ENCODE measurements at regions not wholly inside any gene's neighbourhood (a gene's known extent, or its start where the extent isn't known, plus 50 kb on each side); places are given as distances from the start of the nearest gene placed in this dataset.

DNA sequence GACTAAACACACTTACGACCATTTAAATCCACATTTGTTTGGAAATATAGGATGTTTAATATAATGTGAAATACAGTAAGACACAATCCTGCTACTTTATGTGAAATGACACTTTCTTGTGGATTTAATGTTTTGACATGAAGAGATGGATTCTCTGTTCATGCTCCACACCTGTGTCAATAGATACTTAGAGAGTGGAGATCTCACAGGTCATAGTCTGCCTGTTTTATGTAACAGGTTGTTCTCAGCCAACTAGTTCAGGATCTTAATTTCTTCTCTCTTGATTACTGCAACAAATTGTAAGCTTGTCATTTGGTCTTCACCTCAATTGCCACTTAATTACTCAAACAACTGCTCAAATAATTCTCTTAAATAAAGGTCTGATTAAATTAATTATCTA lies 1621.2 kb downstream of the PCDH7 start:
- Histone ChIP-seq H2AK5ac (ENCODE audit: low read length, severe bottlenecking) (no peak overlapping the region), H2BK120ac (ENCODE audit: low read depth, low read length) (no peak overlapping the region), H3K27me3 (ENCODE audit: control insufficient read depth in 1 of 2, insufficient read depth in 1 of 2, low read length in 2 of 2) (no peaks in the 10 kb centered on the region), H3K4me3 (ENCODE audit: insufficient read depth in 1 of 2, low read depth in 1 of 2, low read length in 2 of 2) (no peak overlapping the region), H2AFZ (ENCODE audit: low read depth, low read length) (no peak overlapping the region), H3K4me2 (ENCODE audit: low read length, poor library complexity, severe bottlenecking) (no peak overlapping the region), H3K14ac (ENCODE audit: low read length in 2 of 2) (no peak overlapping the region), H2BK5ac (ENCODE audit: low read depth, low read length, poor library complexity, severe bottlenecking) (no peak overlapping the region), H3K36me3 (ENCODE audit: control insufficient read depth in 1 of 2, insufficient read depth in 2 of 2, low read depth in 1 of 2, low read length in 2 of 2) (no peaks in the 10 kb centered on the region), H3K23ac (ENCODE audit: low read length in 2 of 2) (no peak overlapping the region), H3K9me3 (ENCODE audit: control insufficient read depth, low read length) (no peaks in the 10 kb centered on the region), H3K4me1 (ENCODE audit: control insufficient read depth, insufficient read depth, low read depth, low read length) (no peaks in the 10 kb centered on the region), H4K91ac (ENCODE audit: low read length) (no peak overlapping the region), H2BK15ac (ENCODE audit: low read depth, poor library complexity, severe bottlenecking) (no peak overlapping the region), H2BK12ac (ENCODE audit: low read length in 2 of 2) (no peak overlapping the region), H3K79me1 (replicated peaks; ENCODE audit: low read length, poor library complexity, severe bottlenecking) (no peaks in the 10 kb centered on the region), H3K27ac (ENCODE audit: low read length, poor library complexity, severe bottlenecking) (no peak overlapping the region), H4K8ac (ENCODE audit: low read length) (no peak overlapping the region), H3K18ac (ENCODE audit: low read depth in 1 of 2, low read length in 2 of 2) (no peak overlapping the region), H3K9ac (ENCODE audit: low read length) (no peak overlapping the region), H3K4ac (ENCODE audit: low read depth in 1 of 2, low read length in 2 of 2) (no peak overlapping the region)
- no peak for DNase-seq
- WGBS, result no CpG with 5 or more reads among the region's 1 CpG

- no peak overlapping the region for H3K9ac ChIP-seq (ENCODE audit: low read length)
- H2BK15ac ChIP-seq (ENCODE audit: low read depth, poor library complexity, severe bottlenecking), result no peak overlapping the region
- no peaks in the 10 kb centered on the region for H3K9me3 ChIP-seq (ENCODE audit: control insufficient read depth, low read length)
- H3K4ac ChIP-seq (ENCODE audit: low read depth in 1 of 2, low read length in 2 of 2), result no peak overlapping the region
- no peaks in the 10 kb centered on the region for H3K27me3 ChIP-seq (ENCODE audit: control insufficient read depth in 1 of 2, insufficient read depth in 1 of 2, low read length in 2 of 2)
- no peak overlapping the region for H4K8ac ChIP-seq (ENCODE audit: low read length)
- H3K79me1 ChIP-seq (replicated peaks; ENCODE audit: low read length, poor library complexity, severe bottlenecking), result no peaks in the 10 kb centered on the region
- H2BK120ac ChIP-seq (ENCODE audit: low read depth, low read length), result no peak overlapping the region
- no peak overlapping the region for H3K23ac ChIP-seq (ENCODE audit: low read length in 2 of 2)
- H2BK12ac ChIP-seq (ENCODE audit: low read length in 2 of 2), result no peak overlapping the region
- H3K4me1 ChIP-seq (ENCODE audit: control insufficient read depth, insufficient read depth, low read depth, low read length), result no peaks in the 10 kb centered on the region
- H3K18ac ChIP-seq (ENCODE audit: low read depth in 1 of 2, low read length in 2 of 2), result no peak overlapping the region
- H3K14ac ChIP-seq (ENCODE audit: low read length in 2 of 2), result no peak overlapping the region
- H2BK5ac ChIP-seq (ENCODE audit: low read depth, low read length, poor library complexity, severe bottlenecking), result no peak overlapping the region
- no peak overlapping the region for H2AK5ac ChIP-seq (ENCODE audit: low read length, severe bottlenecking)
- no peak overlapping the region for H3K4me3 ChIP-seq (ENCODE audit: insufficient read depth in 1 of 2, low read depth in 1 of 2, low read length in 2 of 2)
- H3K27ac ChIP-seq (ENCODE audit: low read length, poor library complexity, severe bottlenecking), result no peak overlapping the region
- no peak overlapping the region for H2AFZ ChIP-seq (ENCODE audit: low read depth, low read length)
- no peak for DNase-seq
- H3K36me3 ChIP-seq (ENCODE audit: control insufficient read depth in 1 of 2, insufficient read depth in 2 of 2, low read depth in 1 of 2, low read length in 2 of 2), result no peaks in the 10 kb centered on the region
- H3K4me2 ChIP-seq (ENCODE audit: low read length, poor library complexity, severe bottlenecking), result no peak overlapping the region
- no peak overlapping the region for H4K91ac ChIP-seq (ENCODE audit: low read length)
These were observed 1621.9 kb downstream of the PCDH7 start for GRCh38 chr4:32342054-32342453.

DNA sequence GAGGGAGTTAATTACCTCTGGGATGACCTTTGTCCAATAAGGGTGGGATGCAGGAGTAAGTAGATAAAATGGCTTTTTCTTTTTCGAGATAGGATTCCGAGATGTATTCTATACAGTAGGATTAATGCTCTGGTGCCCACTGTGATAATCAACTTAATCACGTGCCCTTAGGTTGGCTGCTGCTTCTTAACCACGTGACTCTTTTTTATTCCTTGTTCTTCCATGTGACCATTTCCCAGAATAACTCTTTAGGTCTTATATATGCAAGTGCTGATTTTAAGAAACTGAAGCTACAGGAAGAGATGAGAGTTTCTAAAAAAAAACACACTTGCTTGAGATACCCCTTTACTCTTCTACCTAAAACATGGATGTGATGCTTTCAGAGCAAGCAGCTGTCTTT lies 1628.9 kb downstream of the PCDH7 start:
- Histone ChIP-seq H3K14ac (ENCODE audit: low read length in 2 of 2) (no peak overlapping the region), H4K91ac (ENCODE audit: low read length) (no peak overlapping the region), H2BK12ac (ENCODE audit: low read length in 2 of 2) (no peak overlapping the region), H2BK5ac (ENCODE audit: low read depth, low read length, poor library complexity, severe bottlenecking) (no peak overlapping the region), H3K18ac (ENCODE audit: low read depth in 1 of 2, low read length in 2 of 2) (no peak overlapping the region), H2BK15ac (ENCODE audit: low read depth, poor library complexity, severe bottlenecking) (no peak overlapping the region), H2AK5ac (ENCODE audit: low read length, severe bottlenecking) (no peak overlapping the region), H3K36me3 (ENCODE audit: control insufficient read depth in 1 of 2, insufficient read depth in 2 of 2, low read depth in 1 of 2, low read length in 2 of 2) (no peaks in the 10 kb centered on the region), H2BK120ac (ENCODE audit: low read depth, low read length) (no peak overlapping the region), H3K4me3 (ENCODE audit: insufficient read depth in 1 of 2, low read depth in 1 of 2, low read length in 2 of 2) (no peak overlapping the region), H3K23ac (ENCODE audit: low read length in 2 of 2) (no peak overlapping the region), H2AFZ (ENCODE audit: low read depth, low read length) (no peak overlapping the region), H3K27me3 (ENCODE audit: control insufficient read depth in 1 of 2, insufficient read depth in 1 of 2, low read length in 2 of 2) (no peaks in the 10 kb centered on the region), H3K9ac (ENCODE audit: low read length) (no peak overlapping the region), H4K8ac (ENCODE audit: low read length) (no peak overlapping the region), H3K4me2 (ENCODE audit: low read length, poor library complexity, severe bottlenecking) (no peak overlapping the region), H3K27ac (ENCODE audit: low read length, poor library complexity, severe bottlenecking) (no peak overlapping the region), H3K9me3 (ENCODE audit: control insufficient read depth, low read length) (no peaks in the 10 kb centered on the region), H3K4ac (ENCODE audit: low read depth in 1 of 2, low read length in 2 of 2) (no peak overlapping the region), H3K79me1 (replicated peaks; ENCODE audit: low read length, poor library complexity, severe bottlenecking) (no peaks in the 10 kb centered on the region), H3K4me1 (ENCODE audit: control insufficient read depth, insufficient read depth, low read depth, low read length) (no peaks in the 10 kb centered on the region)
- 95% methylated on average over 3 of the region's 4 CpGs for WGBS
- DNase-seq, result no peak

DNA sequence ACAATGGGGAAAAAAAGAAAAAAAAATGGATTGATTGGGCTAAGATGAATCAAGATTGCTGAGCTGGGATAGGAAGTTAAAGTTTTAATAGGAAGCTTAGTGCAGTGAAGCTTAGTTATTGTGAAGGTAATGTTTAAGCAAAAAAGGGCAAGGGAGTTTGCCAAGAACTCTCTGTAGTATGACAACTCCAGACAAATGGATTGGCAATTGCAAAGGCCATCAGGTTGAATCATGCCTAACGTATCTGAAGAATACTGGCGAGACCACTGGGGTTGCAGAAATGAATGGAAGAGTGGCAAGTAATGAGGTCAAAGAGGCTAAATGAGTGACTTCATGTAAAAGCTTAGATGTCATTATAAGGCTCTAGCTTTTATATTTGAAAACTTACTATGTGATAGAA lies 1654.0 kb downstream of the PCDH7 start:
- Histone ChIP-seq H3K14ac (ENCODE audit: low read length in 2 of 2) (no peak overlapping the region), H3K4me2 (ENCODE audit: low read length, poor library complexity, severe bottlenecking) (no peak overlapping the region), H3K27ac (ENCODE audit: low read length, poor library complexity, severe bottlenecking) (no peak overlapping the region), H3K79me1 (replicated peaks; ENCODE audit: low read length, poor library complexity, severe bottlenecking) (no peaks in the 10 kb centered on the region), H2BK12ac (ENCODE audit: low read length in 2 of 2) (no peak overlapping the region), H2AFZ (ENCODE audit: low read depth, low read length) (no peak overlapping the region), H3K9ac (ENCODE audit: low read length) (no peak overlapping the region), H3K4ac (ENCODE audit: low read depth in 1 of 2, low read length in 2 of 2) (no peak overlapping the region), H2AK5ac (ENCODE audit: low read length, severe bottlenecking) (no peak overlapping the region), H3K4me3 (ENCODE audit: insufficient read depth in 1 of 2, low read depth in 1 of 2, low read length in 2 of 2) (no peak overlapping the region), H3K9me3 (ENCODE audit: control insufficient read depth, low read length) (no peaks in the 10 kb centered on the region), H3K18ac (ENCODE audit: low read depth in 1 of 2, low read length in 2 of 2) (no peak overlapping the region), H2BK120ac (ENCODE audit: low read depth, low read length) (no peak overlapping the region), H4K8ac (ENCODE audit: low read length) (no peak overlapping the region), H3K4me1 (ENCODE audit: control insufficient read depth, insufficient read depth, low read depth, low read length) (no peaks in the 10 kb centered on the region), H2BK15ac (ENCODE audit: low read depth, poor library complexity, severe bottlenecking) (no peak overlapping the region), H3K36me3 (ENCODE audit: control insufficient read depth in 1 of 2, insufficient read depth in 2 of 2, low read depth in 1 of 2, low read length in 2 of 2) (no peaks in the 10 kb centered on the region), H3K23ac (ENCODE audit: low read length in 2 of 2) (no peak overlapping the region), H4K91ac (ENCODE audit: low read length) (no peak overlapping the region), H2BK5ac (ENCODE audit: low read depth, low read length, poor library complexity, severe bottlenecking) (no peak overlapping the region), H3K27me3 (ENCODE audit: control insufficient read depth in 1 of 2, insufficient read depth in 1 of 2, low read length in 2 of 2) (no peaks in the 10 kb centered on the region)
- DNase-seq, result no peak
- 77% methylated on average over 2 of the region's 2 CpGs for WGBS
